ENCODE measurements at regions not wholly inside any gene's neighbourhood (a gene's known extent, or its start where the extent isn't known, plus 50 kb on each side); places are given as distances from the start of the nearest gene placed in this dataset.

DNA sequence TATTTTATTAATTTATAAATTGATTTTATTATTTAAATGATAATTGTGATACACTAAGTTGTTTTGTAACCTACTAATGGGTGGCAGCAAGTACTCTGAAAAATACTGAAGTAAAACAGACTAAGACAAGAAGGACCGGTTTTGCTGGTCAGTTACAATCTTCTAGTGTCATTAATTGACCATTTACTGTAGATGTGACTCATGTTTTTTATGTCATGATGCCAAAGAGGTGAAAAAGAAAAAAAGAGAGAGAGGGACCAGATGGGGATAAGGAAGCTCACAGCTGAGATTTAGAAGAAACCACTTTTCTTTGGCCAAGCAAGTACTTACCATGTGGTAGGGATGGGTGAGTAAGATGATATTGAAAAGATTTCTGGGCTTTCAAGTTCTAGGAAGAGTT is 955.8 kb upstream of the LRRTM1 start:
- no peak overlapping the region for H3K4me3 Mint-ChIP-seq
- H3K27ac Mint-ChIP-seq = no peak overlapping the region
- H3K9me3 ChIP-seq (ENCODE audit: control insufficient read depth, low read length, poor library complexity, severe bottlenecking) = no peaks in the 10 kb centered on the region
- no peaks in the 10 kb centered on the region for H3K27me3 Mint-ChIP-seq
- ATAC-seq = no peak
- no peak for DNase-seq
- H3K4me1 Mint-ChIP-seq = no peaks in the 10 kb centered on the region
- H3K36me3 Mint-ChIP-seq (ENCODE audit: low read depth) = no peaks in the 10 kb centered on the region

DNA sequence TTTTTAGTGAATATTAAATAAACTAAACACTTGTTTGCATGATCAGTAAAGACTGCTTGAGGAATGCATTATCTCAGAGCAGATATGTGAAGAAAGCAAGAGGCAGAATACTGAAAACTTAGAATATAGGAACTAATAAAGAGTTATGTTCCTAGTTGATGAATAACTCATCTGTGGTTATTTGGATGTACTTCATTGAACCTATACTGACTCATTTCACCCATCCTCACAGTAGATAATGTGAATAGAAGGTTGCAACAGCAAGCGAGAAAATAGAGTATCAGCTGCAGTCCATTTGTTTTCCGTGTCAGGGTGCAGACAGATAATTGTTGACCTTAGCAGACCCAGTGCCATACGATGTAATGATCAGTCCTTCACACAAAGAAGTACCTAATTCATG is 945.7 kb upstream of the LRRTM1 start:
- H3K4me3 Mint-ChIP-seq = no peak overlapping the region
- H3K36me3 Mint-ChIP-seq (ENCODE audit: low read depth) = no peaks in the 10 kb centered on the region
- H3K9me3 ChIP-seq (ENCODE audit: control insufficient read depth, low read length, poor library complexity, severe bottlenecking) = no peaks in the 10 kb centered on the region
- H3K4me1 Mint-ChIP-seq = no peaks in the 10 kb centered on the region
- no peak overlapping the region for H3K27ac Mint-ChIP-seq
- H3K27me3 Mint-ChIP-seq = no peaks in the 10 kb centered on the region
- no peak for ATAC-seq
- no peak for DNase-seq

- Mint-ChIP-seq H3K4me3 (no peak overlapping the region), H3K27me3 (no peaks in the 10 kb centered on the region), H3K27ac (no peak overlapping the region), H3K36me3 (ENCODE audit: low read depth) (no peaks in the 10 kb centered on the region), H3K4me1 (no peaks in the 10 kb centered on the region)
- H3K9me3 ChIP-seq (ENCODE audit: control insufficient read depth, low read length, poor library complexity, severe bottlenecking) = no peaks in the 10 kb centered on the region
- ATAC-seq (no peak), DNase-seq (no peak)
These were observed 944.6 kb upstream of the LRRTM1 start for GRCh38 chr2:81249152-81249551.

- H3K9me3 ChIP-seq (ENCODE audit: control insufficient read depth, low read length, poor library complexity, severe bottlenecking) = no peaks in the 10 kb centered on the region
- DNase-seq (no peak), ATAC-seq (no peak)
- Mint-ChIP-seq H3K27ac (no peak overlapping the region), H3K4me1 (no peaks in the 10 kb centered on the region), H3K36me3 (ENCODE audit: low read depth) (no peaks in the 10 kb centered on the region), H3K4me3 (no peak overlapping the region), H3K27me3 (no peaks in the 10 kb centered on the region)
These were observed 943.1 kb upstream of the LRRTM1 start for GRCh38 chr2:81247648-81248047.

GRCh38 chr2:81242501-81242900 is 937.9 kb upstream of the LRRTM1 start:
- DNase-seq (no peak), ATAC-seq (no peak)
- no peaks in the 10 kb centered on the region for H3K9me3 ChIP-seq (ENCODE audit: control insufficient read depth, low read length, poor library complexity, severe bottlenecking)
- no peaks in the 10 kb centered on the region for H3K27me3 Mint-ChIP-seq
- H3K4me3 Mint-ChIP-seq = no peak overlapping the region
- H3K27ac Mint-ChIP-seq = no peak overlapping the region
- H3K4me1 Mint-ChIP-seq = no peaks in the 10 kb centered on the region
- H3K36me3 Mint-ChIP-seq (ENCODE audit: low read depth) = no peaks in the 10 kb centered on the region

DNA sequence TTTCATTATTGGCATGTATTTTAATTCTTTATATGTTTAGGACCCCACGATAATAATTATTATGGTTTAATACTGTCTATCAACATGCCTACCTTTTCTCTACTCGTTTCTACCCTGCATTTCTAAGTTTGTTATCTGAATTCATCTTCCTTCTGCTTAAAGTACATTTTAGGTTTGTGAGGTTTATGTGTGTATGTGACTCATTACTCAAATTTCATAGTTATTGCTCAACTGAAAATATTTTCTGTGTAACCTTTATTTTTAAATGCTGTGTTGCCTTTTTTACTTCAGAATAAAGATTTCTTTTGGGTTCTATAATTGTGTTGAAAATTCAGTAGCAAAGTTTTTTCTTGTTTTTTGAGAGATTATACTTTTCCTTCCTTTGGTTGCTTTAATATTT is 933.9 kb upstream of the LRRTM1 start:
- ATAC-seq = no peak
- no peaks in the 10 kb centered on the region for H3K27me3 Mint-ChIP-seq

GRCh38 chr2:81235601-81236000 is 931.0 kb upstream of the LRRTM1 start:
- H3K9me3 ChIP-seq (ENCODE audit: control insufficient read depth, low read length, poor library complexity, severe bottlenecking) = no peaks in the 10 kb centered on the region
- Mint-ChIP-seq H3K4me3 (no peak overlapping the region), H3K36me3 (ENCODE audit: low read depth) (no peaks in the 10 kb centered on the region), H3K4me1 (no peaks in the 10 kb centered on the region), H3K27me3 (no peaks in the 10 kb centered on the region), H3K27ac (no peak overlapping the region)
- ATAC-seq (no peak), DNase-seq (no peak)

More for the DNA sequence above, 933.9 kb upstream of the LRRTM1 start:
- H3K27ac Mint-ChIP-seq = no peak overlapping the region
- H3K36me3 Mint-ChIP-seq (ENCODE audit: low read depth) = no peaks in the 10 kb centered on the region
- no peaks in the 10 kb centered on the region for H3K9me3 ChIP-seq (ENCODE audit: control insufficient read depth, low read length, poor library complexity, severe bottlenecking)
- H3K4me1 Mint-ChIP-seq = no peaks in the 10 kb centered on the region
- no peak for DNase-seq
- no peak overlapping the region for H3K4me3 Mint-ChIP-seq

DNA sequence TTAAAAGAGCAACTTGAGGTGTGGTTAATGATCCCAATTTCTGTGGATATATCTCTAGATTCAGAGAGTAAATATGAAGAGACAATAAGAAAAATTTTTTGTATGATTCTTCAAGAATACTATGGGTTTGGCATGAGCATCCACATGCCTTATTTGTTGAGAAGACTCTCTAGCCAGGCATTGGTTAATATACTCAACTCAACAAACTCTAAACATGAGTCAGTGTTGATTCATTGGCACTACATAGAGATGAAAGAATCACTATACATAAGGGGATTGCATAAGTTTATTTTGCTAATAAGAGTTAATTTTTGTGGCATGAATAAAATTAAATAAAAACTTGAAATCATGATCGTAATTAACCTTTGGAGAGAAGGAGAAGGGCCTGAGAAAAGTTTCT is 930.2 kb upstream of the LRRTM1 start:
- no peaks in the 10 kb centered on the region for H3K9me3 ChIP-seq (ENCODE audit: control insufficient read depth, low read length, poor library complexity, severe bottlenecking)
- ATAC-seq = no peak
- Mint-ChIP-seq H3K36me3 (ENCODE audit: low read depth) (no peaks in the 10 kb centered on the region), H3K4me3 (no peak overlapping the region), H3K27me3 (no peaks in the 10 kb centered on the region), H3K4me1 (no peaks in the 10 kb centered on the region), H3K27ac (no peak overlapping the region)
- DNase-seq = no peak

DNA sequence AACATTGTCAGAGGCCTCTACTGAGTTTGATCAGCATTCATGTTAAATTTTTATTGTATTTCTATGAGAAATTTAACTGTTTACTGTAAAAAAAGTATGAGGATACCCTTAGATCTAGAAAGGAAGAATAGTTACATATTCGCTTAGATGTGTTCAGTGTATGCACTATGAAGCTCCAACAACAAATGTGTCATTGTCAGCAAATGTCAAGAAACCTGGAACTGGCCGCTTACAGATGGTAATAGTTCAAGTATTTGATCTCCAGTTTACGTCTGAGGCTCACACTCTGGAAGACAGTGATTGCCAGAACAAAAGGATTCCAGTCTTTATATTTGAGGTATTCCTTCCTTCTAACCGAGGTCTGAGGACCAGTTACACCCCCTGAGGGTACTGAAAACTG is 921.2 kb upstream of the LRRTM1 start:
- ATAC-seq (no peak), DNase-seq (no peak)
- no peaks in the 10 kb centered on the region for H3K36me3 Mint-ChIP-seq (ENCODE audit: low read depth)
- no peaks in the 10 kb centered on the region for H3K4me1 Mint-ChIP-seq
- no peak overlapping the region for H3K27ac Mint-ChIP-seq
- no peaks in the 10 kb centered on the region for H3K9me3 ChIP-seq (ENCODE audit: control insufficient read depth, low read length, poor library complexity, severe bottlenecking)
- H3K4me3 Mint-ChIP-seq = no peak overlapping the region
- no peaks in the 10 kb centered on the region for H3K27me3 Mint-ChIP-seq

- Mint-ChIP-seq H3K27me3 (no peaks in the 10 kb centered on the region), H3K4me3 (no peak overlapping the region), H3K27ac (no peak overlapping the region), H3K36me3 (ENCODE audit: low read depth) (no peaks in the 10 kb centered on the region), H3K4me1 (no peaks in the 10 kb centered on the region)
- ATAC-seq (no peak), DNase-seq (no peak)
- H3K9me3 ChIP-seq (ENCODE audit: control insufficient read depth, low read length, poor library complexity, severe bottlenecking) = no peaks in the 10 kb centered on the region
These were observed 909.0 kb upstream of the LRRTM1 start for GRCh38 chr2:81213598-81213997.

DNA sequence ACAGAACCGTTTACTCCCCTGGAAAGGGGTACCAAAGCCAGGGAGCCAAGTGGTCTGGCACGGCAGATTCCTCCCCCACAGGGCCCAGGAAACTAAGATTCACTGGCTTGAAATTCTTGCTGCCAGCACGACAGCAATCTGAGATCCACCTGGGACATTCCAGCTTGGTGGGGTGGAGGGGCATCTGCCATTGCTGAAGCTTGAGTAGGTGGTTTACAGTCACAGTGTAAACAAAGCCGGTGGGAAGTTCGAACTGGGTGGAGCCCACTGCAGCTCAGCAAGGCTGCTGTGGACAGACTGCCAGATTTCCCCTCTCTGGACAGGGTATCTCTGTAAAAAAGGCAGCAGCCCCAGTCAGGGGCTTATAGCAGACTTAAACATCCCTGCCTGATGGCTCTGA is 901.7 kb upstream of the LRRTM1 start:
- no peaks in the 10 kb centered on the region for H3K27me3 Mint-ChIP-seq
- H3K9me3 ChIP-seq (ENCODE audit: control insufficient read depth, low read length, poor library complexity, severe bottlenecking) = no peaks in the 10 kb centered on the region
- no peaks in the 10 kb centered on the region for H3K4me1 Mint-ChIP-seq
- H3K4me3 Mint-ChIP-seq = no peak overlapping the region
- H3K36me3 Mint-ChIP-seq (ENCODE audit: low read depth) = no peaks in the 10 kb centered on the region
- DNase-seq (no peak), ATAC-seq (no peak)
- H3K27ac Mint-ChIP-seq = no peak overlapping the region

DNA sequence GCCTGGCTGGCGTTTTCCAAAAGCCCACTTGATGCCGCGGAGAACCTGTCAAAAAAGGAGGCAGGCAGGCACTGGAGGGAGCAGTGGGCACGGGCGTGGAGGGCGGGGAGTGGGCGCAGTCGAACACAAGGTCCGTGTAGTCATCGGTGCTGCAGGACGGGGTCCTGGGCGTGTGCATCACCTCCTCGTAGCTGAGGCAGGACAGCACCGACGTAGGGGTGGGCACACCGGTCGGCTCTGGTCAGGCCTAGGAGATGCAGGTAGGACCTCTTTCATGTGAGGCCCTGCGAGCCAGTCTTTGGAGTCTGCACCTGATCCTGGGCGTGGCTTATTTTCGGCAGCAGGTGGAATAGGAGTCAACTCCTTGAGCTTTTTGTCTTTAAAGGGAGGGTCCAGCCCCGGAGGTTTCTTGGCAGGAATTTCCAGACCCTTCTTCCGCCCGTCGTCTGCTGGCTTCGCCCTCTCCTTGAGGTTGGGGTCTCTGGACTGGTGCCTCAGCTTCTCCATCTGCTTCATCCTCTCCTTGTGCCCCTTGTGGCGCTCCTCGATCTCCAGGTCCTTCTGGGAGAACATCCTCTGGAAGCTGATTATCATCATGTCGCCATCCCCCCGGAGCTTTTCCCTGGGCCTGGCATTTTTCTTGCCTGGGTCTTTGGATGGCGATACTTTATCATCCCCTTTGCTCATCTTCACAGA is 892.5 kb upstream of the LRRTM1 start:
- H3K36me3 Mint-ChIP-seq (ENCODE audit: low read depth) = no peaks in the 10 kb centered on the region
- H3K4me3 Mint-ChIP-seq = no peak overlapping the region
- no peak for DNase-seq
- no peaks in the 10 kb centered on the region for H3K9me3 ChIP-seq (ENCODE audit: control insufficient read depth, low read length, poor library complexity, severe bottlenecking)
- no peak overlapping the region for H3K27ac Mint-ChIP-seq
- ATAC-seq = no peak
- H3K4me1 Mint-ChIP-seq = no peaks in the 10 kb centered on the region
- no peaks in the 10 kb centered on the region for H3K27me3 Mint-ChIP-seq

DNA sequence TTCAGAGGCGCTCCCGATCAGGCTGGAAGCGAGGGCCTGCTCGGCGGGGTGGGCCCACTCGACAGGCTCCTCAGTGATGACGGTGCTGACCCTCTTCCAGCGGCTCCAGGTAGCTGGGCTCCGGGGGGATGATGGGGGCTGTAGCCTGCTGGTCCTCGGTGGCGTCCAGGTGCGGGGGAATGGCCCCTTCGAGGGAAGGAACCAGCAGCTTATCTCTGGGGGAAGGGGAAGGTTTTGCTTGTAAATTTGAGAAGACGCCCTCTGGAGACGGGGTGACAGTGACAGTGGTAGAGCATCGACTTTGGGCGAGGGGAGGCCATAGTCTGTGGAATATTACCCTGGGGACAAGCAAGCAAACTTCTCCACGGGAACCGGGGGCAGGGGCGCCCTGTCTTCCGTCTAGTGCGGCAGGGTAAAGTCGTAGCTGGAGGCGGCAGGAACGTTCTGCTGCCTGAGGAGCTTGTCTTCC is 891.9 kb upstream of the LRRTM1 start:
- no peaks in the 10 kb centered on the region for H3K9me3 ChIP-seq (ENCODE audit: control insufficient read depth, low read length, poor library complexity, severe bottlenecking)
- Mint-ChIP-seq H3K27me3 (no peaks in the 10 kb centered on the region), H3K36me3 (ENCODE audit: low read depth) (no peaks in the 10 kb centered on the region), H3K4me1 (no peaks in the 10 kb centered on the region), H3K27ac (no peak overlapping the region), H3K4me3 (no peak overlapping the region)
- no peak for ATAC-seq
- DNase-seq = no peak

- DNase-seq (no peak), ATAC-seq (no peak)
- Mint-ChIP-seq H3K27me3 (no peaks in the 10 kb centered on the region), H3K27ac (no peak overlapping the region), H3K4me1 (no peaks in the 10 kb centered on the region), H3K4me3 (no peak overlapping the region), H3K36me3 (ENCODE audit: low read depth) (no peaks in the 10 kb centered on the region)
- H3K9me3 ChIP-seq (ENCODE audit: control insufficient read depth, low read length, poor library complexity, severe bottlenecking) = no peaks in the 10 kb centered on the region
These were observed 891.3 kb upstream of the LRRTM1 start for GRCh38 chr2:81195774-81196382.
